Fibroblast of lung (primary cell): ENCODE measurements at regions not wholly inside any gene's neighbourhood (a gene's known extent, or its start where the extent isn't known, plus 50 kb on each side); places are given as distances from the start of the nearest gene placed in this dataset.

ENCODE experiments used
- DNase-seq, 2 donors: peaks; one replicate each; pipeline versions ENCODE4 v3.0.0 to v3.0.0-alpha.2; 2010; ENCODE audit warnings: low read depth in 2 of 2
- H2AFZ ChIP-seq: 2 replicates; pipeline ENCODE4 v1.5.1; 2012; ENCODE audit warnings: low read length, control low read depth, inconsistent platforms
- H3K27ac ChIP-seq: 2 replicates; pipeline ENCODE4 v1.5.1; 2011; ENCODE audit warnings: low read length, control low read depth; ENCODE audit not compliant: insufficient read depth
- H3K27me3 ChIP-seq: 2 replicates; pipeline ENCODE4 v1.5.1; 2011; ENCODE audit warnings: mild to moderate bottlenecking, low read length; ENCODE audit not compliant: control insufficient read depth, insufficient read depth
- H3K36me3 ChIP-seq: 2 replicates; pipeline ENCODE4 v1.5.1; 2011; ENCODE audit warnings: low read length; ENCODE audit not compliant: control insufficient read depth, insufficient read depth
- H3K4me1 ChIP-seq: 2 replicates; pipeline ENCODE4 v1.5.1; 2011; ENCODE audit warnings: low read length; ENCODE audit not compliant: control insufficient read depth, insufficient read depth; ENCODE audit errors: extremely low read depth
- H3K4me2 ChIP-seq: 2 replicates; pipeline ENCODE4 v1.5.1; 2011; ENCODE audit warnings: low read length, control low read depth; ENCODE audit not compliant: insufficient read depth; ENCODE audit errors: extremely low read depth
- H3K4me3 ChIP-seq, 4 experiments: fragments of 200-600 bp in 1 of 4; sonication (generic) in 1 of 4; replicated peaks in 1 of 4; 2 replicates each; pipeline ENCODE4 v1.5.1; 2011 to 2016; ENCODE audit warnings: low read length in 4 of 4, low read depth in 3 of 4, mild to moderate bottlenecking in 3 of 4, control low read depth in 2 of 4, inconsistent platforms in 1 of 4, mixed read lengths in 1 of 4; ENCODE audit not compliant: insufficient read depth in 1 of 4; ENCODE audit errors: control extremely low read depth in 1 of 4
- H3K79me2 ChIP-seq: 2 replicates; pipeline ENCODE4 v1.5.1; 2012; ENCODE audit warnings: mild to moderate bottlenecking, low read length, inconsistent platforms; ENCODE audit not compliant: control insufficient read depth, insufficient read depth
- H3K9ac ChIP-seq: 2 replicates; pipeline ENCODE4 v1.5.1; 2011; ENCODE audit warnings: mild to moderate bottlenecking, low read length, control low read depth; ENCODE audit not compliant: insufficient read depth
- H3K9me3 ChIP-seq: 2 replicates; pipeline ENCODE4 v1.5.1; 2012; ENCODE audit warnings: low read depth, low read length; ENCODE audit not compliant: control insufficient read depth, insufficient read depth
- H4K20me1 ChIP-seq: 2 replicates; pipeline ENCODE4 v1.5.1; 2011; ENCODE audit warnings: low read length; ENCODE audit not compliant: control insufficient read depth, insufficient read depth; ENCODE audit errors: extremely low read depth
- CTCF ChIP-seq, 2 donors: IDR thresholded peaks in 1 of 2; conservative IDR thresholded peaks in 1 of 2; 1 replicate in 1 of 2; 2 replicates in 1 of 2; pipeline ENCODE4 v1.5.1; 2011 to 2012; ENCODE audit warnings: low read length in 2 of 2, control low read depth in 1 of 2, inconsistent platforms in 1 of 2, low read depth in 1 of 2, mild to moderate bottlenecking in 1 of 2
- EZH2 ChIP-seq: IDR thresholded peaks from 2 replicates; pipeline ENCODE4 v1.5.1; 2012; ENCODE audit warnings: low read length, control low read depth, mild to moderate bottlenecking; ENCODE audit errors: missing control alignments

GRCh38 chr5:89342106-89342876 lies 459.3 kb upstream of the MEF2C start:
- no peak overlapping the region for H3K27ac ChIP-seq
- H2AFZ ChIP-seq: no peak overlapping the region
- no peak for TF ChIP-seq CTCF (conservative IDR thresholded peaks at IDR 0.05 in 1 of 2, IDR thresholded peaks at IDR 0.05 in 1 of 2; ENCODE audit: low read depth in 1 of 2, low read length in 2 of 2)
- TF ChIP-seq EZH2: no peak
- H3K27me3 ChIP-seq: no peaks in the 10 kb centered on the region
- no peaks in the 10 kb centered on the region for H3K4me1 ChIP-seq
- no peaks in the 10 kb centered on the region for H4K20me1 ChIP-seq
- peak; percentile 65 to 96 for DNase-seq
- no peak overlapping the region for H3K9ac ChIP-seq
- H3K4me3 ChIP-seq: no peak overlapping the region
- H3K36me3 ChIP-seq: no peaks in the 10 kb centered on the region
- no peaks in the 10 kb centered on the region for H3K9me3 ChIP-seq
- H3K4me2 ChIP-seq: no peak overlapping the region
- no peaks in the 10 kb centered on the region for H3K79me2 ChIP-seq

GRCh38 chr5:89338935-89339334 lies 456.0 kb upstream of the MEF2C start:
- H2AFZ ChIP-seq: no peak overlapping the region
- H3K9ac ChIP-seq: no peak overlapping the region
- H3K4me2 ChIP-seq: no peak overlapping the region
- H3K27me3 ChIP-seq: no peaks in the 10 kb centered on the region
- TF ChIP-seq CTCF (conservative IDR thresholded peaks at IDR 0.05 in 1 of 2, IDR thresholded peaks at IDR 0.05 in 1 of 2; ENCODE audit: low read depth in 1 of 2, low read length in 2 of 2) (no peak), EZH2 (no peak)
- peak; percentile 42 to 73 for DNase-seq
- H3K4me1 ChIP-seq: no peaks in the 10 kb centered on the region
- no peaks in the 10 kb centered on the region for H4K20me1 ChIP-seq
- H3K36me3 ChIP-seq: no peaks in the 10 kb centered on the region
- no peak overlapping the region for H3K4me3 ChIP-seq
- H3K27ac ChIP-seq: no peak overlapping the region
- no peaks in the 10 kb centered on the region for H3K9me3 ChIP-seq
- no peaks in the 10 kb centered on the region for H3K79me2 ChIP-seq

GRCh38 chr5:89336111-89336510 lies 453.1 kb upstream of the MEF2C start:
- H3K79me2 ChIP-seq: no peaks in the 10 kb centered on the region
- H4K20me1 ChIP-seq: no peaks in the 10 kb centered on the region
- H3K9ac ChIP-seq: no peak overlapping the region
- no peaks in the 10 kb centered on the region for H3K36me3 ChIP-seq
- TF ChIP-seq EZH2: no peak
- no peak for TF ChIP-seq CTCF (conservative IDR thresholded peaks at IDR 0.05 in 1 of 2, IDR thresholded peaks at IDR 0.05 in 1 of 2; ENCODE audit: low read depth in 1 of 2, low read length in 2 of 2)
- no peak overlapping the region for H3K4me2 ChIP-seq
- no peaks in the 10 kb centered on the region for H3K27me3 ChIP-seq
- H3K4me3 ChIP-seq: no peak overlapping the region
- H3K27ac ChIP-seq: no peak overlapping the region
- H2AFZ ChIP-seq: no peak overlapping the region
- no peak for DNase-seq
- H3K4me1 ChIP-seq: no peaks in the 10 kb centered on the region
- H3K9me3 ChIP-seq: no peaks in the 10 kb centered on the region
